Gastrocnemius medialis (tissue), 4 donors: ENCODE measurements at regions not wholly inside any gene's neighbourhood (a gene's known extent, or its start where the extent isn't known, plus 50 kb on each side); places are given as distances from the start of the nearest gene placed in this dataset.
A peak's percentile ranks its signal among the peaks of the same experiment; 100 is the strongest.

Source experiments
- ATAC-seq, 2 donors: fragments of 150-250 bp; one replicate each; pipeline ENCODE4 v1.9.1; 2016
- DNase-seq, 2 donors: peaks; one replicate each; pipeline ENCODE4 v3.0.0-alpha.2; 2019
- H3K27ac ChIP-seq, 4 donors: fragments of 200-600 bp; sonication (generic); 1 replicate in 1 of 4; 2 replicates in 3 of 4; pipeline ENCODE4 v1.5.1; 2016 to 2018; ENCODE audit warnings: mild to moderate bottlenecking in 2 of 4, moderate library complexity in 1 of 4
- H3K27me3 ChIP-seq, 3 donors: fragments of 200-600 bp; sonication (generic) in 2 of 3; 1 replicate in 1 of 3; 2 replicates in 2 of 3; pipeline versions ENCODE4 v1.5.1 to v1.6.0; 2016 to 2019; ENCODE audit warnings: mild to moderate bottlenecking in 1 of 3, moderate library complexity in 1 of 3
- H3K36me3 ChIP-seq, 2 donors: fragments of 200-600 bp; sonication (generic) in 1 of 2; one replicate each; pipeline ENCODE4 v1.5.1; 2017 to 2018
- H3K4me1 ChIP-seq, 2 donors: fragments of 200-600 bp; sonication (generic) in 1 of 2; one replicate each; pipeline ENCODE4 v1.5.1; 2016 to 2017; ENCODE audit warnings: mild to moderate bottlenecking in 2 of 2
- H3K4me3 ChIP-seq, 4 donors: fragments of 200-600 bp; sonication (generic) in 3 of 4; 1 replicate in 1 of 4; 2 replicates in 3 of 4; pipeline ENCODE4 v1.5.1; 2016 to 2019; ENCODE audit warnings: mild to moderate bottlenecking in 2 of 4
- H3K9me3 ChIP-seq, 3 donors: fragments of 200-600 bp; sonication (generic) in 2 of 3; 1 replicate in 1 of 3; 2 replicates in 2 of 3; pipeline ENCODE4 v1.5.1; 2016 to 2019
- CTCF ChIP-seq, 5 experiments: fragments of 450-650 bp in 3 of 5; fragments of 200-600 bp in 2 of 5; sonication (generic) in 2 of 5; IDR thresholded peaks in 4 of 5; conservative IDR thresholded peaks in 1 of 5; 1 replicate in 4 of 5; 2 replicates in 1 of 5; pipeline ENCODE4 v1.5.1; 2016 to 2019; ENCODE audit warnings: antibody characterized with exemption in 5 of 5, mild to moderate bottlenecking in 3 of 5, moderate library complexity in 3 of 5
- POLR2A ChIP-seq, 2 donors: fragments of 450-650 bp; IDR thresholded peaks; one replicate each; pipeline ENCODE4 v1.6.1; 2017; ENCODE audit warnings: antibody characterized with exemption in 2 of 2, mild to moderate bottlenecking in 2 of 2, moderate library complexity in 2 of 2
- in situ Hi-C, 4 donors: fragments of 200-750 bp; cut with MboI; loops; one replicate each; pipeline versions ENCODE4 v1.15.0 to v1.8.0; 2017; ENCODE audit warnings: low sequenced_read_pairs in 4 of 4
- intact Hi-C: fragments of 100-400 bp; cut with DNase I; formaldehyde crosslinking; loops from one replicate; pipeline ENCODE4 v1.15.1; 2023; ENCODE audit warnings: low total_unique reads

- no peaks in the 10 kb centered on the region for H3K4me1 ChIP-seq
- no peak for ATAC-seq
- no peaks in the 10 kb centered on the region for H3K9me3 ChIP-seq
- intact Hi-C loops = no loop called here
- in situ Hi-C loops = no loop called here
- H3K4me3 ChIP-seq = no peak overlapping the region
- no peak overlapping the region for H3K27ac ChIP-seq
- no peak for DNase-seq
- H3K36me3 ChIP-seq = no peaks in the 10 kb centered on the region
- no peaks in the 10 kb centered on the region for H3K27me3 ChIP-seq
- TF ChIP-seq POLR2A (IDR thresholded peaks at IDR 0.05) (no peak), CTCF (IDR thresholded peaks at IDR 0.05 in 4 of 5, conservative IDR thresholded peaks at IDR 0.05 in 1 of 5) (no peak)
These were observed 1362.1 kb upstream of the ATXN8OS start for GRCh38 chr13:68745502-68745901.

GRCh38 chr13:68736961-68737360, 1370.7 kb upstream of the ATXN8OS start:
- intact Hi-C loops = no loop called here
- H3K27ac ChIP-seq = no peak overlapping the region
- no peaks in the 10 kb centered on the region for H3K27me3 ChIP-seq
- no peaks in the 10 kb centered on the region for H3K9me3 ChIP-seq
- no peak overlapping the region for H3K4me3 ChIP-seq
- H3K36me3 ChIP-seq = no peaks in the 10 kb centered on the region
- TF ChIP-seq CTCF (IDR thresholded peaks at IDR 0.05 in 4 of 5, conservative IDR thresholded peaks at IDR 0.05 in 1 of 5) (no peak), POLR2A (IDR thresholded peaks at IDR 0.05) (no peak)
- DNase-seq (no peak), ATAC-seq (no peak)
- H3K4me1 ChIP-seq = no peaks in the 10 kb centered on the region
- in situ Hi-C loops = no loop called here

- no peak overlapping the region for H3K4me3 ChIP-seq
- intact Hi-C loops (no loop called here), in situ Hi-C loops (no loop called here)
- no peaks in the 10 kb centered on the region for H3K9me3 ChIP-seq
- H3K4me1 ChIP-seq = no peaks in the 10 kb centered on the region
- no peak for TF ChIP-seq POLR2A (IDR thresholded peaks at IDR 0.05)
- TF ChIP-seq CTCF (IDR thresholded peaks at IDR 0.05 in 4 of 5, conservative IDR thresholded peaks at IDR 0.05 in 1 of 5) = no peak
- no peak for ATAC-seq
- H3K27ac ChIP-seq = no peak overlapping the region
- H3K36me3 ChIP-seq = no peaks in the 10 kb centered on the region
- peak in 1 of 2 donors; percentile 5 for DNase-seq
- H3K27me3 ChIP-seq = no peaks in the 10 kb centered on the region
These were observed 1379.8 kb upstream of the ATXN8OS start for GRCh38 chr13:68727798-68728197.

GRCh38 chr13:68727165-68727564, 1380.5 kb upstream of the ATXN8OS start:
- TF ChIP-seq CTCF (IDR thresholded peaks at IDR 0.05 in 4 of 5, conservative IDR thresholded peaks at IDR 0.05 in 1 of 5) (no peak), POLR2A (IDR thresholded peaks at IDR 0.05) (no peak)
- intact Hi-C loops (no loop called here), in situ Hi-C loops (no loop called here)
- ATAC-seq (no peak), DNase-seq (no peak)
- no peaks in the 10 kb centered on the region for H3K4me1 ChIP-seq
- no peaks in the 10 kb centered on the region for H3K9me3 ChIP-seq
- H3K27me3 ChIP-seq = no peaks in the 10 kb centered on the region
- no peaks in the 10 kb centered on the region for H3K36me3 ChIP-seq
- no peak overlapping the region for H3K4me3 ChIP-seq
- no peak overlapping the region for H3K27ac ChIP-seq

GRCh38 chr13:68719815-68720214, 1387.8 kb upstream of the ATXN8OS start:
- ATAC-seq (no peak), DNase-seq (no peak)
- intact Hi-C loops = no loop called here

More at GRCh38 chr13:68719815-68720214, 1387.8 kb upstream of the ATXN8OS start:
- in situ Hi-C loops = no loop called here
- Histone ChIP-seq H3K9me3 (no peaks in the 10 kb centered on the region), H3K27ac (no peak overlapping the region), H3K27me3 (no peaks in the 10 kb centered on the region), H3K36me3 (no peaks in the 10 kb centered on the region), H3K4me1 (no peaks in the 10 kb centered on the region), H3K4me3 (no peak overlapping the region)
- no peak for TF ChIP-seq CTCF (IDR thresholded peaks at IDR 0.05 in 4 of 5, conservative IDR thresholded peaks at IDR 0.05 in 1 of 5)
- no peak for TF ChIP-seq POLR2A (IDR thresholded peaks at IDR 0.05)
